ENCODE measurements at regions not wholly inside any gene's neighbourhood (a gene's known extent, or its start where the extent isn't known, plus 50 kb on each side); places are given as distances from the start of the nearest gene placed in this dataset.
A peak's percentile ranks its signal among the peaks of the same experiment; 100 is the strongest.

DNA sequence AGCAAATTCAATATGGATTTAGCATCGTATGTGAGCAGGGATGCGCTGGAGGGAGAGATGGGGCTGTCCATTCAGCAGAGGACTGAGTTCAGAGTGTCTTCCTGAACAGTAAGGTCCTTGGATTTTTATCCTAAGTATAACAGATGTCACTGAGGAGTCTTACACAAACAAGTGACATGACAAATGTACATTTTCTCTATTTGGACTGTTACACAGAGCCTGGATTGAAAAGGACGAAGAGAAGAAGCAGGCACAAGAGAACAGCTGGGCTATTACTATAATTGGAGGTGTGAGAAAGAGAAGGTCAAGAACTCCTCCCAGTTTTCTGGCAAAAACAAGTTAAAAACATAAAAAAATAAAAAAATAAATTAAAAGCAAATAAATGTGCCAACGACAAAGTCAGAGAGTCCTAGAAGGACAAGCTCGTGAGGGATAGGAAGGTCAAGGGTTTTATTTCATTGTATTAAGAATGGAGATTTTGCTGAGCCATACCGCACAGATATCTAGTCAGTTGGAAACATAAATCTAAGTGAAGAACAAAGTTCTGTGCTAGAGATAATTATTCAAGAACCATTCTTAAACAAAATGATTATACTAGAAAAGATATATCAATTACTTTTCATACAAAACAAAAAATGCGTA, 1186.3 kb downstream of the EFNB2 start:
- intact Hi-C loops (cut with DNase I): no loop called here
- TF ChIP-seq POLR2A (IDR thresholded peaks at IDR 0.05): no peak
- TF ChIP-seq CTCF (IDR thresholded peaks at IDR 0.05): no peak
- H3K9me3 ChIP-seq: no peaks in the 10 kb centered on the region

GRCh38 chr13:105346141-105346775, 1189.2 kb downstream of the EFNB2 start:
- DNase-seq: no peak
- Histone ChIP-seq H3K4me3 (replicated peaks in 1 of 3) (no peak overlapping the region), H3K9me3 (no peaks in the 10 kb centered on the region), H3K4me1 (peaks cover 29 to 45% of the 10 kb centered on the region in 2 donors), H3K27me3 (no peaks in the 10 kb centered on the region), H3K27ac (no peak overlapping the region), H3K36me3 (no peaks in the 10 kb centered on the region)
- TF ChIP-seq CTCF (IDR thresholded peaks at IDR 0.05) (no peak), POLR2A (IDR thresholded peaks at IDR 0.05) (no peak)
- intact Hi-C loops (cut with DNase I): no loop called here
- 67 to 73% methylated on average over 5 of the region's 5 CpGs for WGBS, 2 donors

More for the DNA sequence above, 1186.3 kb downstream of the EFNB2 start:
- WGBS, 2 donors: 83 to 92% methylated on average over 7 of the region's 7 CpGs
- peaks cover 9 to 29% of the 10 kb centered on the region in 2 donors for H3K4me1 ChIP-seq
- no peaks in the 10 kb centered on the region for H3K27me3 ChIP-seq
- no peak for DNase-seq
- H3K4me3 ChIP-seq (replicated peaks in 1 of 3): no peak overlapping the region
- no peaks in the 10 kb centered on the region for H3K36me3 ChIP-seq
- no peak overlapping the region for H3K27ac ChIP-seq

DNA sequence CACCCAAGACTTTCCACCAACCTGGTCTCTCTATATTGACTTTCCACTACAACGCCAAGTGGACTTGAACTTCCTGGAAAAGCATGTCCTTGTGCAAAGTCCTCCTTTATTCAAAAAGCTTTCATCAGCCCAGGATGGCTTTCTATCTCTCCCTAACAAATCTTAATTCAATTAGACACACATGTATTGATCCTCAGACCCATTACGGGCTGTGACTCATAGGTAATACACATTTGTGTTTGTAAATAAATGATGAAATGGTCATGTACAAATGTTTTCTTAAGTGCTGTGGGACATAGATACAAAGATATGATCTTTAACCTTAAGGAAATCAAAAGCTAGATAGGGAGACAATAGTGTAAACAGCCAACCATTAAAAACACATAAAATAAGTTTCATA, 1189.7 kb downstream of the EFNB2 start:
- Histone ChIP-seq H3K27ac (no peak overlapping the region), H3K4me3 (replicated peaks in 1 of 3) (no peak overlapping the region), H3K27me3 (no peaks in the 10 kb centered on the region), H3K9me3 (no peaks in the 10 kb centered on the region), H3K36me3 (no peaks in the 10 kb centered on the region), H3K4me1 (peaks cover 32 to 46% of the 10 kb centered on the region in 2 donors)
- TF ChIP-seq POLR2A (IDR thresholded peaks at IDR 0.05) (no peak), CTCF (IDR thresholded peaks at IDR 0.05) (no peak)
- no peak for DNase-seq
- intact Hi-C loops (cut with DNase I): no loop called here
- 72 to 89% methylated on average over 2 of the region's 2 CpGs for WGBS, 2 donors

GRCh38 chr13:105345131-105345530, 1190.3 kb downstream of the EFNB2 start:
- no peaks in the 10 kb centered on the region for H3K27me3 ChIP-seq

More at GRCh38 chr13:105345131-105345530, 1190.3 kb downstream of the EFNB2 start:
- Histone ChIP-seq H3K36me3 (no peaks in the 10 kb centered on the region), H3K4me3 (replicated peaks in 1 of 3) (no peak overlapping the region), H3K27ac (peak overlapping the region in 1 of 3 donors; percentile 35), H3K4me1 (peaks cover 32 to 46% of the 10 kb centered on the region in 2 donors), H3K9me3 (no peaks in the 10 kb centered on the region)
- intact Hi-C loops (cut with DNase I): no loop called here
- no peak for TF ChIP-seq POLR2A (IDR thresholded peaks at IDR 0.05)
- no peak for TF ChIP-seq CTCF (IDR thresholded peaks at IDR 0.05)
- WGBS, 2 donors: 34 to 42% methylated on average over 3 of the region's 3 CpGs
- no peak for DNase-seq

Measured in thyroid gland (tissue), 4 donors.